H1 (cell line): ENCODE measurements at regions not wholly inside any gene's neighbourhood (a gene's known extent, or its start where the extent isn't known, plus 50 kb on each side); places are given as distances from the start of the nearest gene placed in this dataset.

ENCODE experiments used
- CTCF ChIA-PET: fragments of 300-600 bp; sonication (Branson Sonifier 250); formaldehyde crosslinking; loops from one replicate; lab custom pipeline; 2021; ENCODE audit not compliant: partially characterized antibody; lab: Charles Lee
- POLR2A ChIA-PET: fragments of 300-600 bp; sonication (Branson Sonifier 250); formaldehyde crosslinking; loops from one replicate; lab custom pipeline; 2021; ENCODE audit warnings: inconsistent platforms; ENCODE audit not compliant: partially characterized antibody; lab: Charles Lee
- DNase-seq, 2 experiments: peaks; one replicate each; pipeline versions ENCODE4 v3.0.0 to v3.0.0-alpha.2; 2010 to 2022; ENCODE audit warnings: low spot score in 2 of 2, low read depth in 1 of 2, mixed read lengths in 1 of 2
- FAIRE-seq: peaks from 2 replicates; lab custom pipeline; 2011; peaks lifted over from hg19 to GRCh38; lab: Jason Lieb, UNC
- H2AFZ ChIP-seq: 2 replicates; pipeline ENCODE4 v1.8.1; 2012; ENCODE audit warnings: low read length, inconsistent platforms
- H2AK5ac ChIP-seq: 2 replicates; pipeline ENCODE4 v1.6.1; 2013; ENCODE audit warnings: low read depth, low read length
- H2BK120ac ChIP-seq: replicated peaks from 2 replicates; pipeline ENCODE3; 2013; ENCODE audit warnings: low read depth, low read length, inconsistent platforms
- H2BK12ac ChIP-seq: 2 replicates; pipeline ENCODE4 v1.6.1; 2013; ENCODE audit warnings: low read depth, low read length
- H2BK15ac ChIP-seq: 2 replicates; pipeline ENCODE4 v1.6.1; 2013; ENCODE audit warnings: low read length
- H2BK20ac ChIP-seq: 2 replicates; pipeline ENCODE4 v1.6.1; 2013; ENCODE audit warnings: low read length
- H2BK5ac ChIP-seq: 2 replicates; pipeline ENCODE4 v1.6.1; 2013; ENCODE audit warnings: low read depth, low read length
- H3K14ac ChIP-seq: 2 replicates; pipeline ENCODE4 v1.6.1; 2013; ENCODE audit warnings: inconsistent platforms; ENCODE audit not compliant: insufficient read length
- H3K18ac ChIP-seq: 2 replicates; pipeline ENCODE4 v1.6.1; 2013; ENCODE audit warnings: low read length; ENCODE audit errors: extremely low read depth
- H3K23ac ChIP-seq: 2 replicates; pipeline ENCODE4 v1.6.1; 2013; ENCODE audit warnings: inconsistent platforms; ENCODE audit not compliant: insufficient read length
- H3K23me2 ChIP-seq: 2 replicates; pipeline ENCODE4 v1.6.1; 2013; ENCODE audit warnings: low read depth, low read length
- H3K27ac ChIP-seq: 2 replicates; pipeline ENCODE4 v1.6.1; 2011; ENCODE audit warnings: low read depth, low read length, inconsistent platforms
- H3K27me3 ChIP-seq, 4 experiments: replicated peaks in 1 of 4; 1 replicate in 1 of 4; 2 replicates in 3 of 4; pipeline versions ENCODE4 v1.6.1 to v1.8.1; 2011 to 2013; ENCODE audit warnings: low read length in 3 of 4, mild to moderate bottlenecking in 3 of 4, inconsistent platforms in 2 of 4, mixed read lengths in 2 of 4, moderate library complexity in 1 of 4; ENCODE audit not compliant: control insufficient read depth in 3 of 4, insufficient read depth in 3 of 4; ENCODE audit errors: extremely low read depth in 1 of 4
- H3K36me3 ChIP-seq, 4 experiments: 2 replicates each; pipeline versions ENCODE4 v1.6.1 to v1.8.1; 2011 to 2013; ENCODE audit warnings: mild to moderate bottlenecking in 4 of 4, low read length in 3 of 4, moderate library complexity in 2 of 4, control low read depth in 1 of 4, inconsistent platforms in 1 of 4; ENCODE audit not compliant: insufficient read depth in 4 of 4, control insufficient read depth in 2 of 4
- H3K4ac ChIP-seq: replicated peaks from 2 replicates; pipeline ENCODE3; 2013; ENCODE audit warnings: low read length, low read depth, mixed read lengths, inconsistent platforms; ENCODE audit not compliant: insufficient read length
- H3K4me1 ChIP-seq, 4 experiments: replicated peaks in 1 of 4; 1 replicate in 1 of 4; 2 replicates in 3 of 4; pipeline versions ENCODE4 v1.6.1 to v1.8.1; 2011 to 2013; ENCODE audit warnings: low read length in 3 of 4, inconsistent platforms in 2 of 4, mixed read lengths in 1 of 4; ENCODE audit not compliant: insufficient read depth in 4 of 4, control insufficient read depth in 3 of 4
- H3K4me2 ChIP-seq, 2 experiments: 2 replicates each; pipeline versions ENCODE4 v1.6.1 to v1.8.1; 2011 to 2013; ENCODE audit warnings: low read depth in 2 of 2, low read length in 2 of 2, control low read depth in 1 of 2, inconsistent platforms in 1 of 2, mild to moderate bottlenecking in 1 of 2; ENCODE audit not compliant: insufficient read depth in 1 of 2
- H3K4me3 ChIP-seq, 4 experiments: fragments of 200-600, 300-600 bp in 1 of 4; sonication (generic), shearing (Covaris generic), sonication (Bioruptor Twin) in 1 of 4; 2 replicates each; pipeline versions ENCODE4 v1.5.1 to v1.8.1; 2011 to 2016; ENCODE audit warnings: low read length in 4 of 4, low read depth in 3 of 4, control low read depth in 2 of 4, inconsistent platforms in 2 of 4, mild to moderate bottlenecking in 2 of 4, mixed read lengths in 1 of 4, moderate library complexity in 1 of 4; ENCODE audit not compliant: insufficient read depth in 2 of 4; ENCODE audit errors: extremely low read depth in 1 of 4
- H3K56ac ChIP-seq: replicated peaks from 2 replicates; pipeline ENCODE3; 2013; ENCODE audit warnings: low read depth, mild to moderate bottlenecking, mixed read lengths, low read length, inconsistent platforms; ENCODE audit not compliant: insufficient read length
- H3K79me1 ChIP-seq: 2 replicates; pipeline ENCODE4 v1.6.1; 2013; ENCODE audit warnings: low read depth, low read length, control low read depth
- H3K79me2 ChIP-seq, 2 experiments: 2 replicates each; pipeline versions ENCODE4 v1.6.1 to v1.8.1; 2012 to 2013; ENCODE audit warnings: low read length in 2 of 2, mild to moderate bottlenecking in 2 of 2, inconsistent platforms in 1 of 2; ENCODE audit not compliant: insufficient read depth in 2 of 2, control insufficient read depth in 1 of 2
- H3K9ac ChIP-seq, 4 experiments: replicated peaks in 1 of 4; 1 replicate in 1 of 4; 2 replicates in 3 of 4; pipeline versions ENCODE4 v1.6.1 to v1.8.1; 2011 to 2013; ENCODE audit warnings: low read depth in 3 of 4, low read length in 3 of 4, control low read depth in 2 of 4, mild to moderate bottlenecking in 2 of 4, moderate library complexity in 2 of 4, inconsistent platforms in 1 of 4; ENCODE audit errors: extremely low read depth in 1 of 4
- H3K9me3 ChIP-seq, 2 experiments: 2 replicates each; pipeline versions ENCODE4 v1.6.1 to v1.8.1; 2012 to 2013; ENCODE audit warnings: mild to moderate bottlenecking in 2 of 2, moderate library complexity in 2 of 2, control low read depth in 1 of 2, inconsistent platforms in 1 of 2, low read depth in 1 of 2, low read length in 1 of 2, mixed read lengths in 1 of 2; ENCODE audit not compliant: insufficient read depth in 2 of 2
- H4K20me1 ChIP-seq, 2 experiments: replicated peaks in 1 of 2; 2 replicates each; pipeline versions ENCODE3 to v1.8.1; 2011 to 2013; ENCODE audit warnings: inconsistent platforms in 2 of 2, low read length in 2 of 2, mild to moderate bottlenecking in 1 of 2; ENCODE audit not compliant: insufficient read depth in 2 of 2, control insufficient read depth in 1 of 2
- H4K5ac ChIP-seq: 2 replicates; pipeline ENCODE4 v1.6.1; 2013; ENCODE audit warnings: low read length, low read depth, mixed read lengths, inconsistent platforms; ENCODE audit not compliant: insufficient read length
- H4K8ac ChIP-seq: 2 replicates; pipeline ENCODE4 v1.8.0; 2013; ENCODE audit warnings: mild to moderate bottlenecking, moderate library complexity, low read length, inconsistent platforms; ENCODE audit not compliant: insufficient read depth; ENCODE audit errors: extremely low read depth
- H4K91ac ChIP-seq: replicated peaks from 2 replicates; pipeline ENCODE3; 2013; ENCODE audit warnings: low read length, mixed read lengths, inconsistent platforms; ENCODE audit not compliant: insufficient read length
- KDM4A ChIP-seq: IDR thresholded peaks from one replicate; pipeline ENCODE4 v1.7.1; 2012; ENCODE audit warnings: low read depth, mild to moderate bottlenecking, moderate library complexity, low read length, inconsistent platforms; ENCODE audit not compliant: severe bottlenecking
- WGBS, 2 experiments: shearing (Covaris generic) in 1 of 2; methylation state at CpG; one replicate each; pipeline versions ENCODE4 v1.1.6 to v1.1.7; 2013 to 2015; ENCODE audit warnings: low lambda C conversion rate in 2 of 2, mixed read lengths in 2 of 2, inconsistent platforms in 1 of 2, low coverage in 1 of 2, missing lambda C conversion rate in 1 of 2; ENCODE audit not compliant: insufficient replicate concordance in 2 of 2, insufficient coverage in 1 of 2, insufficient read length in 1 of 2; ENCODE audit errors: extremely low coverage in 1 of 2, missing lambda C conversion rate in 1 of 2; 5-methylcytosine and 5-hydroxymethylcytosine counted together

- POLR2A ChIA-PET = no interaction called here
- Histone ChIP-seq H4K5ac (no peak overlapping the region), H3K9me3 (no peaks in the 10 kb centered on the region), H3K79me1 (no peaks in the 10 kb centered on the region), H3K9ac (no peak overlapping the region), H3K27ac (no peak overlapping the region), H4K20me1 (no peaks in the 10 kb centered on the region), H3K4me2 (no peak overlapping the region), H3K14ac (no peak overlapping the region), H3K79me2 (no peaks in the 10 kb centered on the region), H2BK15ac (no peak overlapping the region), H2AK5ac (no peak overlapping the region), H3K4ac (no peak overlapping the region), H3K4me3 (no peak overlapping the region), H3K4me1 (0 out of 7 replicates have a peak, but pooled peaks cover 0 to 2% (median 0%) of the 10 kb centered on the region in 4 experiments), H4K8ac (no peak overlapping the region), H3K18ac (no peak overlapping the region), H2BK12ac (no peak overlapping the region), H3K23me2 (no peaks in the 10 kb centered on the region), H2BK5ac (no peak overlapping the region), H2AFZ (no peak overlapping the region), H4K91ac (no peak overlapping the region), H3K27me3 (no peaks in the 10 kb centered on the region), H2BK120ac (no peak overlapping the region), H2BK20ac (no peak overlapping the region), H3K36me3 (no peaks in the 10 kb centered on the region), H3K23ac (no peak overlapping the region), H3K56ac (no peak overlapping the region)
- CTCF ChIA-PET = interaction anchor here (1.1 to 4.4 kb wide), 2 partner anchors 14 to 15 kb away, joined by 3 to 15 read pairs; no protein-coding TSS in a partner anchor
- no peak for DNase-seq
- WGBS, 2 experiments = 96% methylated on average over 4 of the region's 4 CpGs; no CpG with 5 or more reads in 1 of the 2 experiments
- no peak for FAIRE-seq
- no peak for TF ChIP-seq KDM4A
These were observed 380.6 kb upstream of the DCN start for GRCh38 chr12:91563011-91563765.
